Retinal pigment epithelial cell (primary cell): ENCODE measurements at regions not wholly inside any gene's neighbourhood (a gene's known extent, or its start where the extent isn't known, plus 50 kb on each side); places are given as distances from the start of the nearest gene placed in this dataset.

ENCODE experiments used
- DNase-seq: peaks from one replicate; pipeline ENCODE4 v3.0.0-alpha.2; 2010; ENCODE audit warnings: low read depth
- H3K4me3 ChIP-seq: 2 replicates; pipeline ENCODE4 v1.5.1; 2011; ENCODE audit warnings: mild to moderate bottlenecking, low read length, control low read depth, moderate library complexity
- CTCF ChIP-seq: conservative IDR thresholded peaks from 2 replicates; pipeline ENCODE4 v1.5.1; 2011; ENCODE audit warnings: low read depth, low read length, control low read depth, inconsistent platforms

GRCh38 chr12:41923351-41923750, 221.3 kb downstream of the GXYLT1 start:
- H3K4me3 ChIP-seq: no peak overlapping the region
- no peak for TF ChIP-seq CTCF
- no peak for DNase-seq

- no peak for TF ChIP-seq CTCF
- no peak overlapping the region for H3K4me3 ChIP-seq
- DNase-seq: no peak
Measured at GRCh38 chr12:41920355-41920754, 224.3 kb downstream of the GXYLT1 start.

GRCh38 chr12:41919526-41920261, 225.0 kb downstream of the GXYLT1 start:
- H3K4me3 ChIP-seq: no peak overlapping the region
- DNase-seq: no peak
- TF ChIP-seq CTCF: no peak

- no peak for DNase-seq
- no peak for TF ChIP-seq CTCF
Measured at GRCh38 chr12:41919048-41919447, 225.6 kb downstream of the GXYLT1 start.

GRCh38 chr12:41917938-41918341, 226.7 kb downstream of the GXYLT1 start:
- no peak overlapping the region for H3K4me3 ChIP-seq
- no peak for DNase-seq
- no peak for TF ChIP-seq CTCF

More at GRCh38 chr12:41919048-41919447, 225.6 kb downstream of the GXYLT1 start:
- H3K4me3 ChIP-seq: no peak overlapping the region

GRCh38 chr12:41917181-41917580, 227.5 kb downstream of the GXYLT1 start:
- DNase-seq: no peak
- no peak for TF ChIP-seq CTCF
- no peak overlapping the region for H3K4me3 ChIP-seq

GRCh38 chr12:41910578-41911320, 233.9 kb downstream of the GXYLT1 start:
- no peak for TF ChIP-seq CTCF
- no peak for DNase-seq
- H3K4me3 ChIP-seq: no peak overlapping the region
